GM21515 (cell line): ENCODE measurements at regions not wholly inside any gene's neighbourhood (a gene's known extent, or its start where the extent isn't known, plus 50 kb on each side); places are given as distances from the start of the nearest gene placed in this dataset.

ENCODE experiments used
- ATAC-seq: cut with Tn5 transposase; IDR thresholded peaks from one replicate; pipeline ENCODE4 v1.9.1; 2021; ENCODE audit not compliant: unreplicated experiment

- no peak for ATAC-seq
Observed at GRCh38 chr12:14148489-14149270, 167.3 kb upstream of the GRIN2B start.

DNA sequence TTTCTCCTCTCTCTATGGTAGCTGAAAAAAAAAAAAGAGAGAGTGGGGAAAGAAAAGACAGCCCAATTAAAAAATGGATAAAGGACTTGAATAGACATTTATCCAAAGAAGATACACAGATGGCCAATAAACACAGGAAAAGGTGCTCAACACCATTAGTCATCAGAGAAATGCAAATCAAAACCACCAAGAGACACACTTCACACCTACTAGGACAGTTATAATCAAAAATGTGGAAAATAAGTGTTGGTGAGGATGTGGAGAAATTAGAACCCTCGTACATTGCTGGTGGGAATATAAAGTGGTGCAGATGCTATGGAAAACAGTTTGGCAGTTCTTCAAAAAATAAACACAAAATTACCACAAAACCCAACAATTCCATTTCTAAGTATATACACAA, 172.4 kb upstream of the GRIN2B start:
- ATAC-seq = no peak

- ATAC-seq = no peak
Observed at GRCh38 chr12:14156606-14157005, 175.2 kb upstream of the GRIN2B start.

DNA sequence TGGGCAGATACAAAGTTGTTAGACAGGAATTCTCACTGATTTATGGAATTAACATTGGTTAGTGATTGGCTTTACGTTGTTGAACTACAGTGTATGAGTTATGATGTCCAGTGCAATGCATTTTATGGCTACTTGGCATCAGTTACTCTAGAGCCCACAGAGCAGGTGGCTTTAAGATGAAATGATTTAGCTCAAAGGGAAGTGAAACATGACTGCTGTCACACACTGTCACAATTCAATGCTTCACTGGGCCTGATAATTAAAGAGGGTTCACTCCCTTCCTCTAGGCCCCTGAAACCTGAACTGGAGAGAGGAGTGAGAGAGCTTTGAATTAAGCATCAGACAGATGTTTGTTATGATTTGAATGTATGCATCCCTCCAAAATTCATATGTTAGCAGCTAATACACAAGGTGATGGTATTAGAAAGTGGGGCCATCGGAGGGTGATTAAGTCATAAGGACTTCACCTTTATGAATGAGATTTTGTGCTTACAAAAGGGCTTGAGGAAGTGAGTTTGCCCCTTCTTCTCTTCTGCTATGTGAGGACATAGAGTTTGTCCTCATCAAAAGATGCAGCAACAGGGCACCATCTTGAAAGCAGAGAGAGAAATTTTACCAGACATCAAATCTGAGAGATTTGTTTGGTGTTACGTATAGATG, 175.8 kb upstream of the GRIN2B start:
- peak; percentile 99 for ATAC-seq

DNA sequence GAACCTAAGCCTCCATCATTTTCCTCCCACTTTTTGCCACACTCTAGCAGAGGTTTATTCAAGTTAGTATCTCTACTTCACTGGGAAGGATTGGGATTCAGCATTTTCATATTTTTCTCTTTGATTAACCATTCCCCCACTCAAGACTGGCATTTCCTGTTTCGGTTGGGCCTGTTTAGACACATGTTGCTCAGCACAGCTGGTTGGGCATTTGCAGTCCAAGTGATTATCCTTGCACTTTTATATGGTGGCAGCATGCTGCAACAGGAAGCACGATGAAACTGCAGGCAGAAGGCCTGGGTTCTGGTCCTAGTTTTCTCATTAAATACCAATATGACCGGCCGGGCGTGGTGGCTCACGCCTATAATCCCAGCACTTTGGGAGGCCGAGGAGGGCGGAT, 182.9 kb upstream of the GRIN2B start:
- ATAC-seq = no peak

DNA sequence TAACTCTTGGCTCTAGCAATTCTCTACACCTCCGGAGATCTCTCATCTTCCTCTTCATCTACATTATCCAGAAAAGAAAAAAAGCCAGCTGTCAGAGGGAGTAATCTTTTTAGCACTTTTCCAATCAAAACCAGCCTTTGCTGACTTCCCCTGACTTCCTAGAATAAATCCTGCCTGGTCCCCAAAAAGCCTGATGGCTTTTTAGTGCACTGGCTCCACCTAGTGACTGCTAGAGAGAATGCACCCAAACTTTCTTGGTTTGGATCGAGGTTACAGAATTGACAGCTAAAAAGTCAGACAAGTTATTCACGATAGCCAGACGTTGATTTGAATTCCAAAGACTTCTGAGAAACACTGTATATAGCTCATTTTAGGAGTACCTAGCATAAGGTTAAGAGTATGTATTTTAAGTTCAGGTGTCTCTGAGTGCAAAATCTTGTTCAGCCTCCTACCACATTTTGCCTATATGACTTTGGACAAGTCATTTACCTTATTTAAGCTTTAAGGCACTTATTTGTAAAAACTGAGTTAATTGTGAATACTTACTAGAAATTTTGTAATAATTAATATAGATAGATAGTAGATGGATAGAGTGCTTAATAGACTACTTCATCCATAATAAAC, 185.7 kb upstream of the GRIN2B start:
- no peak for ATAC-seq

GRCh38 chr12:14169281-14169680, 187.9 kb upstream of the GRIN2B start:
- ATAC-seq = no peak

DNA sequence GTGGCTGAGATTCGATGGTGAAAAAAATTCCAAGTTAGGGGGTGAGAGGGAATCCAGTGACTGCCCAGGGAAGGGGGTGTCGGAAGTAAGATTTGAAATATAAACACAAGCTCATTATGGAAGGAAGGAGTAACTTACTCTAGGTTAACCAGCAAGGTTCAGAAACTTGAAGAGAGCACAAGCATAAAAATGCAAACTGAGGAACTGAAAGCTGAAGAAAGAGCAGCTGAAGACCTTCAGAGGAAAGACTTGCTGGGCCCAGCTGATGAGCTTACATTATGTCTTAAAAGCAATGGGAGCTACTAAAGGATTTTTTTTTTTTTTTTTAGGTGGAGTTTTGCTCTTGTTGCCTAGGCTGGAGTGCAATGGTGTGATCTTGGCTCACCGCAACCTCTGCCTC, 189.7 kb upstream of the GRIN2B start:
- peak; percentile 92 for ATAC-seq

GRCh38 chr12:14175206-14175605, 190.3 kb upstream of the ATF7IP start:
- ATAC-seq = no peak

DNA sequence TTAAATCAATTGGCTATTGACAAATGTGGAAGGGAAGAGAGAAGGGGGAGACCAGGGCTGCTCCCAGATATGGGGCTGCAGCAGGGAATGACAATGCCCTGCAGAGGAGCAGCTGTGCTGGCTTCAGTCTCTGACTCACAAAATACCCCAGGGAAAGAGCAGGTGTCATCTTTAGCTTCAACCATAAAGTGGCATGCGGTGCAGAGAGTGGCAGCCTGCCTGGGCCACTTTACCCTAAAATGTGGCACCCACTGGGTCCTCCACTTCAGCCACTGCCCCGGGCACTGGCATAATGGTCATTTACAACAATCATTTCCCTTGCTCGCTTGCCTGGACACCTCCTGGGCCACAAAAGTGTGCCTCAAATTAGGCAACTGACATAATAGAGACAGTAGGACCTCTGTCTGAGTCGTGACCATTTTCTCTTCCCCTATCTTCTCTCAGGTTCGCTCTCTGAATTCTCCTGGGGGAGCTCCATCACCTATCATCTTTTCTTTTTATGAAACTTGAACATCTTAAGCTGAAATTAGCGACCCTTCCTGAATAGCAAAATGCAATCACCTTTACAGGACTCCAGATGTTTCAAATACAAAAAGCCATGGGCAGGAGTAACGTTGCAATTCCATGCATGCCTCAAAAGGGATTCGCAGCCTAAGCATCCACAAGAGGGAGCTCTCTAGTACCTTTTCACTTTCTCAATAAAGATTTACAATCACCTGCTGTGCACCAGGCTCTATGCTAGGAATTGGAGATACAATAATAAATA, 179.9 kb upstream of the ATF7IP start:
- peak; percentile 77 for ATAC-seq

GRCh38 chr12:14186193-14186502, 179.3 kb upstream of the ATF7IP start:
- no peak for ATAC-seq

DNA sequence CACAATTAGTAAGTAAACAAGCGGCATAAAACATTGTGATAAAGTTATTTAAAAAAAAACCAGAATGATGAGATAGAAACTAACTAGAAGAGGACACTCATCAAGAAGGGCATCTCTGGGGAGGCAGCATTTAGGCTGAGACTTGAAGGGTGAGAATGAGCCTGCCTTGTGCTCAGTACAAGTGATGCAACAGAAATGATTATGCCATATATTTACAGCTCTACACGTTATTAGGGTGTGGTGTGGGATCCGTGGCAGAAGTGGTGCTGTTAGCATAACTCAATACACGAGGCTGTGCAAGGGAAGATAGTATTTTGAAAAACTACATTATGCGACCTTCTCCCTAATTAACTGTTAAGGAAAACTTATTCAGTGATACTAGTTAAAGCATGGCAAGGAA, 178.5 kb upstream of the ATF7IP start:
- ATAC-seq = no peak

DNA sequence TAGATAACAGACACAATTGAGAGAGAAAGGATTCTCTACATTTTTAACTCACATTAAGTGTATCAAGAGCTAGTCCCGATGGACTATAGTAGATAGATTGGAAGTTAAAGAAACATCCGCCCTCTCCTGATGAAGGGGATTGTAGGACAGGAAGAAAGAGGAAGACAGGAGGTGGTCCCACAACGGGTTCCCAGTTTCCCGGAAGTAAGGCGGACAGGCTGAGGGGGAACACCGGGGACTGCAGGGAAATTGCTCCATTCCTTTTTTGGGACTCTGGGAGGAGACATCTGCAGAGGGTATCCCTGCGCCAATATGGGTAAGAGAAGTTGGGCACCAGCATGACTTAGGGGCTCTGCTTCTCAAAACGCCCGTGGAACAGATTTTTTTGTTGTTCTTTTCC, 177.5 kb upstream of the ATF7IP start:
- ATAC-seq = no peak

DNA sequence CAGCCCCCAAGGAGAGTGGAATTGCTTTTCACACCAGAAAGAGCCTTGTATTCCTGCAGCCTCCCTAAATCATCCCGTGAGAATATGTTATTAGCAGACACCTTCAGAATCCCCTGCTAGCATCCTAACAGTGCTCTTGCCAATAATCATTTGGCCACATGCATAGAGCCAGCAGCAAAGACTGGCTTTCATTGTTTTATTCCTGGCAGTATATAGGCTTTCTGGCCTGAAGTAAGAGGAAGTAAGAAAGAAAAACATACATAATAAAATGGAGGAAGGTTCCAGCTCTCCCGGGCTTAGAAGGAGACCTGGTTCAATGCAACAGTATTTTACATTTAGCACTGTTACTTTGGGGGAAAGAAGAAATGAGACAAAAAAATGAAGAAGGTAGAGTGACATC, 176.7 kb upstream of the ATF7IP start:
- no peak for ATAC-seq

DNA sequence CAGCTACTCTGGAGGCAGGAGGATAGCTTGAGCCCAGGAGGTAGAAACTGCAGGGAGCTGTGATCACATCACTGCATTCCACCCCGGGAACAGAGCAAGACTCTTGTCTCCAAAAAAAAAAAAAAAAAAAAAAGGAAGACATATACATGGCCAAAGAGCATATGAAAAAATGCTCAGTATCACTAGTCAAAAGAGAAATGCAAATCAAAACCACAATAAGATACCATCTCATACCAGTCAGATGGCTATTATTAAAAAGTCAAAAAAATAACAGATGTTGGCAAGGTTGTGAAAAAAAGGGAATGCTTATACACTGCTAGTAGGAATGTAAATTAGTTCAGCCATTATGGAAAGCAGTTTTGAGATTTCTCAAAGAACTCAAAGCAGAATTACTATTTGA, 174.8 kb upstream of the ATF7IP start:
- no peak for ATAC-seq

GRCh38 chr12:14191612-14192011, 173.9 kb upstream of the ATF7IP start:
- no peak for ATAC-seq

DNA sequence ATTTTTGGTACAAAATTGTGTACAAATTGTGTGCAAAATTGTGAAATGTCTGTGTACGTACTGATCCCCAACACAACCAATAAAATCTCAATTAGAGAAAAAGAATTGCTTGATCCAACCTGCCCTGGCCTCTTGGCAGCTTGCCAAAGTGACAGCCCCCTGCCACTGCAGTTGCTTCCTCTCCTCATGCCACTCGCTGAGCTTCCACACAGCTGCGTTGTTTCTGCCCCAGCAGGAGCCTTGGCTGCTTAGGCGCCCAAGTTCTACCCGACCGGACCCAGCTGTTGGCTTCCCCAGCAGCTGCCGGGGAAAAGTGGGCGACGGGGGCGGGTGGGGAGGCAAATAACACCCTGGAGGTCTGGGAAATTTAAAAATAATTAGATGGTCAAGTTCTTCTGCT, 171.8 kb upstream of the ATF7IP start:
- no peak for ATAC-seq

DNA sequence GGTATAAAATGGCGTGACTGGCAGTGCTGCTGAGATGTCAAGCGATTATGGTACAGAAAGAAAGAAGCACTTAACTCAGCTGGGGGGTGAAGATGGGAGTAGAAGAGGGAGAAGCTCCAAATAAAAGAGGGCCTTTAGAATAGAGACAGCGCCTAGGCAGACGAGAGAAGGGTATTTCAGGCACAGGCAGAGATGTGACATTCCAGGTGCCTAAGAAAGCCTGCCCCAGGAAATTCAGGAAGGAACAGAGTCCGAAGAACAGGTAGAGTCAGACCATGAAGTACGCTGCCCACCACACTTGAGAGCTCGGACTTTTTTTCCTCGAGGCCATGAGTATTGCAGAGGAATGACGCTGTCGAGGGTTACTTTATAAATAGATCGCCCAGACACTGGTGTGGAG, 170.9 kb upstream of the ATF7IP start:
- no peak for ATAC-seq

- no peak for ATAC-seq
Observed at GRCh38 chr12:14199455-14200198, 165.9 kb upstream of the ATF7IP start.

- no peak for ATAC-seq
Observed at GRCh38 chr12:14200598-14200997, 164.9 kb upstream of the ATF7IP start.

GRCh38 chr12:14201291-14201690, 164.2 kb upstream of the ATF7IP start:
- ATAC-seq = no peak
